ENCODE measurements at regions not wholly inside any gene's neighbourhood (a gene's known extent, or its start where the extent isn't known, plus 50 kb on each side); places are given as distances from the start of the nearest gene placed in this dataset.
"Not testable (repeated sequence)": the region's sequence is repeated elsewhere in the genome, so short reads cannot be mapped to it uniquely, and the experiment has no call there.

- not testable (repeated sequence) for DNase-seq
These were observed 178.3 kb upstream of the ZNF469 start for GRCh38 chr16:88204131-88205110.

DNA sequence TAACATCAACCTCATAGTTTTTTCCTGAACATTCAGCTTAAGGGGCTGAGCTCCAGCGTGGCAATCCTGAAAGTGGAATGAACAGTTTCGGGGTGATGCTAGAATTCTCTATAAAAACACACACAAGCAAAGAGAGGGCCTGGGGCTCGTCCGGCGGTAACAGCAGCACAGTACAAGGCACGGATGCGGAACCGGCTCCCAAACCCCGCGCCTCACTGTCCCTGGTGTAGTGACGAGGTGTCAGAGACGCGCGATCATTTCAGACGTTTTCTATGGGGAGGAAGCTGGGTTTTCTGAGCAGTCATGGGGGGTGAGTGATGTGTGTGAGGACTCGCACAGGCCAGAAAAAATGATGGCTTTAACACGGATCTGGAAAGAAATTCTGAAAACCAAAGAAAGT is 177.3 kb upstream of the ZNF469 start:
- DNase-seq = not testable (repeated sequence)

DNA sequence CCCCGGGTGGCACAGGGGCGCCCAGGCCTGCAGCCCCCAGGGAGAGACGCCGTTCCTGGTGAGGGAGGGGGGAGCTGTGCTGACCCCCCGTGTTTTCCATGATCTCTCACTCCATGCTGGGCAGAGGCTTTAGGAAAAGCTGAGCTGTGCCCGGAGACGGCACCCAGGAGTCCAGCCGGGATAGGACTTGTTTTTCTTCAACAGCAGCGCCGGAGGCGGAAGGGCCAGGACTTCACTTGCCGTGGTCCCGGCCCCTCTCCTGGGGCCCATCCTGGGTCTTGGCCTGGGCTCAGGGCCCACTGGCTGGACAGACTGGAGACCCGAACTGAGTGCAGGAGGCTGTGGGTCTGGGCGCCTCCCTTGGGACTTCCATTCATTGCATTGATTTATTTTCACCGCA is 176.8 kb upstream of the ZNF469 start:
- not testable (repeated sequence) for DNase-seq

DNA sequence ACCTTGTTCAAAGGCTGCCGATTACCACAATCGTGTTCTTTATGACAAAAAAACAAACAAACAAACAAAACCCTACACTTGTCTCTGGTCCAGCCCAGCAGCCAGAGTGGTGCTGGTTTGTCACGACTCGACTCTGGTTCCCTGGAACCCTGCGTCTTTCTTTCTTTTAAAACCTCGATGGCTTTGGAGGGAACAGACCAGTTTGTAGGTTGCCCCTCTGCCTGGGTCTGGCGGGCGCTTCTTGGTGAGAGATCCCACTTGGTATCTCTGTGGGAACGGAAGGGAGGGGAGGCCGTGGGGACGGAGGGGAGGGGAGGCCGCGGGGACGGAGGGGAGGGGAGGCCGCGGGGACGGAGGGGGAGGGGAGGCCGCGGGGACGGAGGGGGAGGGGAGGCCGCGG is 176.2 kb upstream of the ZNF469 start:
- DNase-seq = not testable (repeated sequence)

DNA sequence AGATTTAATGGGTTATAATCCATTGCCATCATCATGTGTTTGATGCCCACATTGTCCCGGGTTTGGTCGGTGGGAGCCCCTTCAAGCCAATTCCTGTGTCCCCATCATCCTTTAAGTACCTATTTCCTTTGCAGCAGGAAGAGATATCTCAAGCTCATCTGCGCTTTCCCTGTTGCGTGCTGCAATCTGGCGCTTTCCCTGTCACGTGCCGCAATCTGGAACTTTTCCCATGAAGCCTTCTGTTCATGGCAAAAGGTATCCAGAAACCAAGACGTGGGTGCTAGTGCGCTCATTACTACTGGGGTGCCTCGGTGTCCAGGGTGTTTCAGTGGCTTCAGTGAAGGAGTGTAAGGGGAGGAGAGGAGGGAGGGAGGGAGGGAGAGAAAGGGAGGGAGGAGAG is 174.6 kb upstream of the ZNF469 start:
- no peak for DNase-seq

GRCh38 chr16:88208776-88209175 is 174.0 kb upstream of the ZNF469 start:
- not testable (repeated sequence) for DNase-seq

DNA sequence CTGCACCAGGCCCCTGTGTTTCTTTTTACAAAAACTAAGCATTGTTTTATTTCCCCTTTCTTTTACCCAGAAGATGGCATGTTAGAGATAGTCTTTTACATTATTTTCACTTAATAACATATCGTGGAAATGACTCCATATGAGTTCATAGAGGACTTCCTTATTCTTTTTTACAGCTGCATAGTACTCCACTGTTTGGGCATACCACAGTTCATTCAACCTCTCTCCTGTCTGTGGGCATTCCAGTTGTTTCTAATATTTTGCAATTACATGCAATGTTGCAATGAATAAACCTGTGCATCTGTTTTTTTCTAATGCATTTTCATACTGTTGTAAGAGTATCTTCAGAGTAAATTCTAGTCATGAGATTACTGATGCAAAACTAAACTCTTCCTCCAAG is 173.2 kb upstream of the ZNF469 start:
- not testable (repeated sequence) for DNase-seq

DNA sequence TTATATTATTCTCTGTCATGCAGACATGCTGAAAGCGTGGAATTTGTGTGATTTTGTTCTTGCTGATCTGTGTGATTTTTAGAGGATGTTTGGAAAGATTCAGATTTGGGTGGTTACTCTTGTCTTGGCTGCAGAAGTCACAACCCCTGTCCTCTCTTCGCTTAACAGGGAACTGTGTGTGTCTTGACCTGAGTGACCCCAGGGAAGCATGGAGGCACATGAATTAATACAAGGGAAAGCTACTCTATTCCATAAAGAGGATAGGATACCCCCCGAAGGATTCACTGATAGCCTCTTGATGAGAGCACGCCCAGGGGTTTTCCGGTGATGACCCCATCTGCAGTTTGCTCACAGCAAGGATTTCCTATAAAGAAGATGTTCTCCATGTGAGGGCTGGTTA is 168.8 kb upstream of the ZNF469 start:
- not testable (repeated sequence) for DNase-seq

DNA sequence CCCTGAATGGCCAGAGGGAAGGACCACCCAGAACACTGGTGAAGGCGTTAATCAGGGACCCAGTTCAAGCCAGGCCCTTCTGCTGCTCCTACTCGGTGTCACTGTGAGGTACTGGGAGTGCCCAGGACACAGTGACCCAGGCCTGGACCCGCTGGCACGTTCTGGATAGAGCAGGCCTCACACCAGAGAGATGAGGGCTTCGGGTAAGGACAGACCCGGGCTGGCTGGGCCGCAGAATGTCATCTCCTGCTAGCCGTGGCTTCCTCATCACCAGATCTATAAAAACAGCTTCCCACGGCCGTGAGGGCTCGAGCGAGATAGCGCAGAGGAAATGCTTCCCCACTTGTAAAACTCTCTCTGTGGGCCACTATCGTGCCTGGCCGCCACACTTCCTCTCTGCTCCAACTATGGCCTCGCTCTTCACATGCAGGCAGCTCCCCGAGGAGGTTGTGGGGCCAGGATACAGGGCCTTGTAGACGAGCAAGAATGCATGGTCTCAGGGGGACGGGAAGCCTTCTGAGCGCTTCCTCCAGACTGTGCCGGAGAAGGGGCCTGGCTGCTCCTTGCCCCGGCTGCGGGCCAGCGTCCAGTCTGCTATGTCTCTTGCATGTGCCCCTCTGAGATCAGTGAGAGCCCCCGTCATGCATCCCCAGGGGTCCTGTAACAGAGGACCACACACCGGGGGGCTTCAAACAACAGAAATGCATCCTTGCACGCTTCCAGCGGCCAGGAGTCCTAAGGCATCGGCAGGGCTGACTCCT is 161.6 kb upstream of the ZNF469 start:
- DNase-seq = not testable (repeated sequence)

- not testable (repeated sequence) for DNase-seq
These were observed 159.1 kb upstream of the ZNF469 start for GRCh38 chr16:88223696-88224095.

DNA sequence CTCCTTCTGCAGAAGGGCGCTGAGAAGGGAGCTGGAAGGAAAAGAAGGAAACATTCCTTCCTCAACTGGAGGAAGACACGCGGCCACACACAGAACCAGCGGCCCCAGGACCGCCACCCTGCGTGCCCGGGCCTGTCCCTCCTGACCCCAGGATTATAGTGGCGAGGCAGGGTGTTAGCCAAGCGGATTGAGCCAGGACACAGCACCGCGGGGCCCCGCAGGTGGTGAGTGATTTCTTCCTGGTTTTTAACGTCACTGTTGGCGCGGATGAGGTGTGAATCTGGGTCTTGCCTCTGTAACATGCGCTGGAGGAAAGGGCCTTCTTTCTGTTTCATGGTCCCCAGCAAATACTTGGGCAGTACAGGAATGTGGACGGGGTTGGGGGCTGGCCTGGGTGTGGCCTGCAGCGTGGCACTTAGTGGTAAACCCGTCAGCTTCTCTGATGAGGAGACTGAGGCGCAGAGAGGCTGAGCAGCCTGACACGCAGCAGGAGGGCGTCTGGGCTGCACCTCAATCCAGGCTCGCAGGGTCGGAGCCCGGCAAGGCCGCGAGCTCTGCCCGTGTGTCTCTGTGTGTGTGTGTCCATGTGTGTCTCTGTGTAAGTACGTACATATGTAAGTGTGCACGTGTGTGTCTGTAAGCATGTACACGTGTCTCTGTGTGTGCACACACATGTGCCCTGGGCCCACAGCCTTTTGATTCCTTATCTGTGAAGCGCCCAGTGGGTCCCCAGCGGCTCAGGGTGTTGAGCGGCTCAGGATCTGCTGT is 158.4 kb upstream of the ZNF469 start:
- not testable (repeated sequence) for DNase-seq

DNA sequence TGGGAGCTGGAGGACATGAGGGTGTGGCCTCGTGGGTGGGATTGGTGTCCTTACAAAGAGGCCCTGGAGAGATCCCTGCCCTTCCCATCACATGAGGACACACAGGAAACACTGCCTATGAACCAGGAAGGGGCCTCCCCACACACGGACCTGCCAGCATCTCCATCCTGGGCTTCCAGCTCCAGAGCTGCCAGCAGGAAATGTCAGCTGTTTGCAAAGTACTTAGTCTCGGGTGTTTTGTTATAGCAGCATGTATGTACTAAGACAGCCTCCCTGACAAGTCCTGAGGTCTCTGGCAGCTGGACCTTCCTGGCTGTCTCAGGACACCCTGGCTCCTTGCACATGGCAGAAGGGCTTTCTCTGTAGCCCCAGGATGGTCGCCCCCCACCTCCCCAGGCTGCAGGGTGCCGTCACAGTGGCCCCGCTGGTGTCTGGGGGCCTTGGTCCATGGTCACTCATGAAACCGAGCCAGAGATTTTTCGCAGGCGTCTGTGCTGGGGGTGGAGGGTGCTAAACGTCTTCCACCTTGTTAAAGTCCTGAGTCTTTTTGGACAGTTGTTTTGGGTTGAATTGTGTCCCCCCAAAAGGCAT is 157.0 kb upstream of the ZNF469 start:
- not testable (repeated sequence) for DNase-seq

DNA sequence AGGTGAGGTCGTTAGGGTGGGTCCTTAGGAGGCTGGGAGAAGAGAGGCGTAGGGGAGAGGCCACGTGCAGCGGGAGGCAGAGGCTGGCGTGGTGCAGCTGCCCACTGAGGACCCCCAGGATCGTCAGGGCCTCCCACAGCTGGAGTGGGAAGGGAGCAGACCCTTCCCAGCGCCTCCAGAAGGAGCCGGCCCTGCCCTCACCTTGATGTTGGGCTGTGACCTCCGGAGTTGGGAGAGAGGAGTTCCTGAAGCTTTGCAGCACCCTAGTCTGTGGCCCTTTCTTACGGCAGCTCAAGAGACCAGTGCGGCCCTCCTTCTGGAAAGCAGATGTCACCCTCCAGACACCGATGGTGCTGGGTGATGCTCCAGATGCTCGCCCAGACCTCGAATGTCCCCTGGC is 156.5 kb upstream of the ZNF469 start:
- DNase-seq = not testable (repeated sequence)

DNA sequence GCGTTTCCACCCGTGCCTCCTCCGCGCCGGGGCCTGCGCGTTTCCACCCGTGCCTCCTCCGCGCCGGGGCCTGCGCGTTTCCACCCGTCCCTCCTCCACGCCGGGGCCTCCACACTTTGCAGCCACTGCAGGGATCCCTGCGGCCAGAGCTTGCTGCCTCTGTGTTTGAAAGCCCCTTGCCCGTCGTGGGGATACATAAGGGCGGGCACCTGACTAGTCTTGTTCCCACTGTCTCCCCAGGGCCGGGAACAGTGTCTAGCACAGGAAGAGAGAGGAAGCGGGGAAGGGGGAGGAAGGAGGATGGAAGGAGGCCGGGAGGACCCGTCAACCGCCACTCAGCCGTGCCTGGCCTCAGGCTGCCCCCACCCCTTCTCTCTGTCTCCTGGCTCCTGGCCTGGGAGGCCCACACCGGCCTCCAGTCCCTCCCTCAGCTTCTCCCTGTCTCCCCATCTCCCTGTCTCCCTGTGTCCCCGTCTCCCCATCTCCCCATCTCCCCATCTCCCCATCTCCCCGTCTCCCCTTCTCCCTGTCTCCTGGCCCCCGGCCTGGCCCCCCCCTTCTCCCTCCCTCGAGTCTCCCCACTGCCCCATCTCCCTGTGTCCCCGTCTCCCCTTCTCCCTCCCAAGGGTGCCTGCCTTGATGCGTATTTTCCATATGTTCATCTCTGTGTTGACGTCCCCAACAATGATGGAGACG is 155.6 kb upstream of the ZNF469 start:
- DNase-seq = not testable (repeated sequence)

GRCh38 chr16:88227722-88228482 is 154.9 kb upstream of the ZNF469 start:
- not testable (repeated sequence) for DNase-seq

DNA sequence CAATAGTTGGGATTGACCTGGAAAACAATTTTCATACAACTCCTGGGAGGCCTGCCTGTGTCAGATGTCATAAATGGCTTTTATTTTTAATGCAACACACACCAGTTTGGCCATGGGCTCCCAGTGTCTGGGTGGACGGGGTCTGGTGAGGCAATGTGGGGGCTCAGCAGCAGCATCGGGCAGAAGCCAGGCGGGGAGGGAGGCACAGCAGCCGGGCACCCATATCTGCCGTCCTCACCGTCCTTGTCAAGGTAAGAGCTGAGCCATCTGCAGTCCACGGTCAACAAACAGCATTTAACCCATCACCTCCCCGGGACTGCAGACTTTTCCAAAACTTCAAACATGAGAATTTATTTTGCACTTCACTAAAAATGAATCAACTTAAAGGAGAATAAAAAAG is 154.0 kb upstream of the ZNF469 start:
- not testable (repeated sequence) for DNase-seq

GRCh38 chr16:88229710-88230109 is 153.0 kb upstream of the ZNF469 start:
- DNase-seq = not testable (repeated sequence)

GRCh38 chr16:88230276-88230966 is 152.3 kb upstream of the ZNF469 start:
- not testable (repeated sequence) for DNase-seq

DNA sequence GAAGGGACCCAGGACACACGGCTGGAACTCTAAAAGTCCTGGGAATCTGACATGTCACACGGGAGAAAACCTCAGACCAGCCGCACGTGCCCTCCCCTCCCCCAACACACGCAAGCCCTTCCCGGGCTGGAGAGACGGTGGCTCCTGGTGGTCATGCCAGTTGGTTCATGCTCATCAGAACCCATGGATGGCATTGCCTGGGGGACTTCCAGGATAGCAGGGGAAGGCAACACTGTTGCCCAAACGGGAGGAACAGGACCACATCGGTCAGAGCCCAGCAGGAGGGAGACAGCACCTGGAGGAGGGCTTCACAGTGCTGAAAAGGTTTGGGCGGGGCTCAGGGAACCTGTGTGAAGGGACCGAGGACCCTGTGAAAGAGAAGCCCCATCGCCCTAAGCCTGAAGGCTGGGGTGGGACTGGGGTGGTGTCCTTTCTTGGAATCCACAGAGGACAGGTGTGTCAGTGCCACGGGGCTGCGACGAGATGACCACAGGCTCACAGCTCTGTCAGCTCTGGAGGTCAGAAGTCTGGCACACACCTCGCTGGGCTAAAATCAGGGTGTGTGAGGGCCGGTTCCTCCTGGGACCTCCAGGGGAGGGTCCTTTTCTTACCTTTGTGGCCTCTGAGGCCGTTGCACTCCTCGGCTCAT is 151.7 kb upstream of the ZNF469 start:
- DNase-seq = not testable (repeated sequence)

GRCh38 chr16:88231839-88232238 is 150.9 kb upstream of the ZNF469 start:
- not testable (repeated sequence) for DNase-seq
